OCI-LY7 (cell line): ENCODE measurements at regions not wholly inside any gene's neighbourhood (a gene's known extent, or its start where the extent isn't known, plus 50 kb on each side); places are given as distances from the start of the nearest gene placed in this dataset. TPM values are rescaled to one million over a fixed set of nuclear protein-coding genes. Genes with fewer than 3 reads are reported as not detected.

Source experiments
- BruUV-seq: library from RNA; stranded (reverse); fragments of 400-500 nt; replicated peaks from 2 replicates; lab custom pipeline; 2021; lab: Mats Ljungman, UMichigan
- CTCF ChIA-PET: fragments of 300-600 bp; sonication (Branson Sonifier 250); formaldehyde crosslinking; loops from one replicate; lab custom pipeline; 2022; ENCODE audit warnings: antibody characterized with exemption; ENCODE audit not compliant: unreplicated experiment; lab: Charles Lee
- POLR2A ChIA-PET: fragments of 300-600 bp; sonication (Branson Sonifier 250); formaldehyde crosslinking; loops from one replicate; lab custom pipeline; 2022; ENCODE audit warnings: antibody characterized with exemption; lab: Charles Lee
- DNase-seq: peaks from one replicate; pipeline ENCODE4 v3.0.0-alpha.2; 2015; ENCODE audit warnings: low spot score
- H2AFZ ChIP-seq: fragments of 200-600 bp; sonication (generic), shearing (Covaris generic); 2 replicates; pipeline ENCODE4 v1.6.1; 2014; ENCODE audit warnings: mild to moderate bottlenecking, antibody characterized with exemption, low read length, moderate library complexity
- H3K27ac ChIP-seq: fragments of 200-600 bp; sonication (generic); 2 replicates; pipeline ENCODE4 v1.5.1; 2014; ENCODE audit warnings: mixed run types, low read depth, mild to moderate bottlenecking, moderate library complexity, low read length, inconsistent platforms; ENCODE audit not compliant: poor library complexity, severe bottlenecking
- H3K36me3 ChIP-seq: fragments of 200-600 bp; sonication (generic); 2 replicates; pipeline ENCODE4 v1.6.1; 2014; ENCODE audit warnings: mild to moderate bottlenecking, antibody characterized with exemption, low read length, moderate library complexity, mixed read lengths; ENCODE audit not compliant: insufficient read depth
- H3K4me1 ChIP-seq: fragments of 200-600 bp; sonication (generic); 2 replicates; pipeline ENCODE4 v1.5.1; 2014; ENCODE audit warnings: mild to moderate bottlenecking, low read length; ENCODE audit not compliant: insufficient read depth, poor library complexity, severe bottlenecking
- H3K4me2 ChIP-seq: fragments of 200-600 bp; sonication (generic); 2 replicates; pipeline ENCODE4 v1.6.1; 2014; ENCODE audit warnings: mild to moderate bottlenecking, low read length
- H3K4me3 ChIP-seq: fragments of 200-600 bp; sonication (generic); 2 replicates; pipeline ENCODE4 v1.5.1; 2014; ENCODE audit warnings: mild to moderate bottlenecking, low read depth, low read length; ENCODE audit not compliant: poor library complexity, severe bottlenecking
- H3K79me2 ChIP-seq: fragments of 200-600 bp; sonication (generic); 2 replicates; pipeline ENCODE4 v1.6.1; 2016; ENCODE audit warnings: low read depth, mild to moderate bottlenecking, low read length, moderate library complexity, mixed read lengths; ENCODE audit not compliant: insufficient read depth
- H3K9me2 ChIP-seq: fragments of 200-600 bp; sonication (generic); 2 replicates; pipeline ENCODE4 v1.6.1; 2016; ENCODE audit warnings: mild to moderate bottlenecking, low read length, mixed read lengths; ENCODE audit not compliant: insufficient read depth
- H3K9me3 ChIP-seq: fragments of 200-600 bp; sonication (generic); 2 replicates; pipeline ENCODE4 v1.6.1; 2014; ENCODE audit warnings: mild to moderate bottlenecking, mixed run types, low read length, mixed read lengths
- H4K20me1 ChIP-seq: fragments of 200-600 bp; sonication (generic); 2 replicates; pipeline ENCODE4 v1.6.1; 2014; ENCODE audit warnings: mild to moderate bottlenecking, antibody characterized with exemption, low read length, moderate library complexity, mixed read lengths; ENCODE audit not compliant: insufficient read depth
- EZH2phosphoT487 ChIP-seq: fragments of 200-600 bp; sonication (generic); IDR thresholded peaks from 2 replicates; pipeline ENCODE4 v1.6.1; 2018; ENCODE audit warnings: low read depth, borderline replicate concordance, mild to moderate bottlenecking, mixed run types, antibody characterized with exemption, low read length, moderate library complexity, mixed read lengths
- intact Hi-C: fragments of 100-400 bp; cut with micrococcal nuclease; formaldehyde crosslinking; loops from one replicate; pipeline ENCODE4 v1.10.0; 2022; ENCODE audit not compliant: unreplicated experiment
- small RNA-seq: library from RNA; depleted of rRNA; stranded (forward); fragments of <200 nt; gene quantifications from one replicate; pipeline ENCODE3, GENCODE V24; 2014
- TF ChIP-seq, protein P1 (sequence below): fragments of 200-600 bp; sonication (generic); conservative IDR thresholded peaks from 2 replicates; pipeline ENCODE4 v1.5.1; 2014; ENCODE audit warnings: mild to moderate bottlenecking, antibody characterized with exemption, low read length, moderate library complexity, mixed read lengths

DNA sequence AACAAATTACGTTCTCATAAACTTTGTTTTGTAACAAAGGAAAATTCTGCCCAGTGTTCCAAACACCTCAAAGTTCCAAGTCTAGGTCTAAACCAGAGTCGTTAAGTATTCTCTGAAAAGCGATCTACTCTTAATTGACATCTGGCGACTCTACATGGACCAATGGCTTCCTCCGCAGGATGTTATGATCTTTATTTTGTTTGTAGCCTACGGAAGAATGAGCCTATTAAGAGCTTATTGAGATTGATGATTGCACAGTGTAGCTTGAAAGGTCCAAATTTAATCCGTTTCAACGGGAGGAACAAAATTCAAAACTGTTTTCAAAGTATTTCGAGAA lies 61.1 kb downstream of the FAM217A start:
- peaks cover 34% of the 10 kb centered on the region for H3K36me3 ChIP-seq
- peak; percentile 70 for DNase-seq
- CTCF ChIA-PET, result interaction anchor here (0.6 kb wide), 1 partner anchor 27 kb away, joined by 3 read pairs; no protein-coding TSS in a partner anchor
- H3K9me2 ChIP-seq, result no peaks in the 10 kb centered on the region
- no peak for TF ChIP-seq EZH2phosphoT487
- TF ChIP-seq, protein P1, sequence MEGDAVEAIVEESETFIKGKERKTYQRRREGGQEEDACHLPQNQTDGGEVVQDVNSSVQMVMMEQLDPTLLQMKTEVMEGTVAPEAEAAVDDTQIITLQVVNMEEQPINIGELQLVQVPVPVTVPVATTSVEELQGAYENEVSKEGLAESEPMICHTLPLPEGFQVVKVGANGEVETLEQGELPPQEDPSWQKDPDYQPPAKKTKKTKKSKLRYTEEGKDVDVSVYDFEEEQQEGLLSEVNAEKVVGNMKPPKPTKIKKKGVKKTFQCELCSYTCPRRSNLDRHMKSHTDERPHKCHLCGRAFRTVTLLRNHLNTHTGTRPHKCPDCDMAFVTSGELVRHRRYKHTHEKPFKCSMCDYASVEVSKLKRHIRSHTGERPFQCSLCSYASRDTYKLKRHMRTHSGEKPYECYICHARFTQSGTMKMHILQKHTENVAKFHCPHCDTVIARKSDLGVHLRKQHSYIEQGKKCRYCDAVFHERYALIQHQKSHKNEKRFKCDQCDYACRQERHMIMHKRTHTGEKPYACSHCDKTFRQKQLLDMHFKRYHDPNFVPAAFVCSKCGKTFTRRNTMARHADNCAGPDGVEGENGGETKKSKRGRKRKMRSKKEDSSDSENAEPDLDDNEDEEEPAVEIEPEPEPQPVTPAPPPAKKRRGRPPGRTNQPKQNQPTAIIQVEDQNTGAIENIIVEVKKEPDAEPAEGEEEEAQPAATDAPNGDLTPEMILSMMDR, result no peak
- H3K4me1 ChIP-seq, result peaks cover 33% of the 10 kb centered on the region
- peaks cover 81% of the 10 kb centered on the region for H3K79me2 ChIP-seq
- intact Hi-C loops, result no loop called here
- H3K4me2 ChIP-seq, result peak overlapping the region; percentile 98
- peak overlapping the region; percentile 78; the same call in 1 of the 2 replicates for H2AFZ ChIP-seq
- H3K4me3 ChIP-seq, result peak overlapping the region; percentile 89
- no TSS peak for BruUV-seq
- POLR2A ChIA-PET, result interaction anchor here (0.7 to 2.2 kb wide), 6 partner anchors 10 to 759 kb away, joined by 3 to 12 read pairs (median 5); partner anchors contain the start of gene ECI2
- H3K9me3 ChIP-seq, result no peaks in the 10 kb centered on the region
- H3K27ac ChIP-seq, result peak overlapping the region; percentile 94
- peaks cover 3% of the 10 kb centered on the region; the same call in 1 of the 2 replicates for H4K20me1 ChIP-seq

DNA sequence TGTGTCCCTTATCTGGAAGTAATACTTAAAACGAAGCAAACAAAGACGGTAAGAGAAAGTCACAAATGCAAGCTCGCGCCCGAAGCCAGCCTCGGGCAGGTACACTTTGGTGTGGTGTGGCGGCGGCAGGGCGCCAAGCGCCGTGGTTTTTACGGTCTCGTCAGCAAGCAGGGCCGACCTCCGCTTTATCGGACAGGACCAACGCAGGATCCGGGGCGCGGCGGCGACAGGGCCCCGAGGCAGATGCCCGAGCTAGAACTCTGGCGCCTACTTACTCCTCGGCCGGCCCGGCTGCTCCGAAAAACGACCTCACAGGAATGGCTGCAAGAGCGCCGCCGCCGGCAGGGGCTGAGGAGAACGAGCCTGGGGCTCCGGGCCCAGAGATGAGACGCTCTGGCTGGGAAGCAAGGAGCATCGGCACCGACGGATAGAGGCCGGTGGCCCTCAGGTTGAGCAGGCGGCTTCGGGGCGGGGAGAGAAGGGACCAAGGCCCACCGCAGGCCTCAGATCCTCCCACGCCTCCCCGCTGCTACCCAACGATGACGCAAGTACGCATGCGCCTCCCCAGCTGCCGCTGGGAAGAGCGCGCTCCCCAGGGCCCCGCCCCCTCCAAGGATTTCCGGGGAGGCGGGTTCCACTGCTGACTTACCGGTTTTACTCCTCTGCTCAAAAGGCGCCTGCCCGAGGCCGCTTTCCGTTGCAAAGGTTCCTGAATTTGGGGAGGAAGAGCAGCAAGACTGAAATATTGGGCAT lies 60.6 kb downstream of the FAM217A start:
- no peaks in the 10 kb centered on the region for H3K9me3 ChIP-seq
- ChIA-PET CTCF (interaction anchor here (0.5 to 0.9 kb wide), 3 partner anchors 11 to 759 kb away, joined by 3 to 5 read pairs (median 3); no protein-coding TSS in a partner anchor), POLR2A (interaction anchor here (0.7 to 2.2 kb wide), 7 partner anchors 9 to 759 kb away, joined by 3 to 12 read pairs (median 5); partner anchors contain the start of gene ECI2)
- intact Hi-C loops, result no loop called here
- no TSS peak for BruUV-seq
- peak overlapping the region; percentile 89 for H3K4me3 ChIP-seq
- peak overlapping the region; percentile 78 for H2AFZ ChIP-seq
- TF ChIP-seq EZH2phosphoT487, result no peak
- TF ChIP-seq, protein P1, result peak; percentile 68
- no peaks in the 10 kb centered on the region for H3K9me2 ChIP-seq
- H3K27ac ChIP-seq, result peak overlapping the region; percentile 94
- H3K4me1 ChIP-seq, result peaks cover 38% of the 10 kb centered on the region
- H3K36me3 ChIP-seq, result peaks cover 34% of the 10 kb centered on the region
- DNase-seq, result peak; percentile 97
- peaks cover 9% of the 10 kb centered on the region for H4K20me1 ChIP-seq
- peaks cover 81% of the 10 kb centered on the region for H3K79me2 ChIP-seq
- peak overlapping the region; percentile 98 for H3K4me2 ChIP-seq

Small RNAs in the stretch of these regions (small RNA-seq; reads per million reads assigned to genes)
- gene AL590004.1, result not detected
